Activated CD4-positive, alpha-beta T cell treated with anti-CD3 and anti-CD28 coated beads, Interleukin-2, amount 10 ng/mL, durations not matched to agents 7 days and 5 days (primary cell): ENCODE measurements at regions not wholly inside any gene's neighbourhood (a gene's known extent, or its start where the extent isn't known, plus 50 kb on each side); places are given as distances from the start of the nearest gene placed in this dataset.

Experiments used
- CTCF ChIA-PET: fragments of 350-600 bp; sonication (Branson Sonifier 250); formaldehyde crosslinking; loops from one replicate; lab custom pipeline; 2021; ENCODE audit warnings: antibody characterized with exemption; lab: Charles Lee
- POLR2A ChIA-PET: fragments of 350-600 bp; sonication (Branson Sonifier 250); formaldehyde crosslinking; loops from one replicate; lab custom pipeline; 2021; ENCODE audit warnings: antibody characterized with exemption; lab: Charles Lee
- DNase-seq: peaks from one replicate; pipeline ENCODE4 v3.0.0-alpha.2; 2020
- H3K27ac Mint-ChIP-seq: one replicate; pipeline ENCODE4 v1.8.0; 2021; ENCODE audit warnings: mild to moderate bottlenecking, moderate library complexity, mixed read lengths
- H3K27me3 Mint-ChIP-seq: one replicate; pipeline ENCODE4 v1.8.0; 2021; ENCODE audit warnings: mixed read lengths
- H3K36me3 Mint-ChIP-seq: one replicate; pipeline ENCODE4 v1.8.0; 2021; ENCODE audit warnings: low read depth, mixed read lengths
- H3K4me1 Mint-ChIP-seq: one replicate; pipeline ENCODE4 v1.8.0; 2021; ENCODE audit warnings: mixed read lengths
- H3K4me3 Mint-ChIP-seq: one replicate; pipeline ENCODE4 v1.8.0; 2021; ENCODE audit warnings: mild to moderate bottlenecking, moderate library complexity, mixed read lengths
- H3K9me3 Mint-ChIP-seq: one replicate; pipeline ENCODE4 v1.8.0; 2021; ENCODE audit warnings: mixed read lengths

DNA sequence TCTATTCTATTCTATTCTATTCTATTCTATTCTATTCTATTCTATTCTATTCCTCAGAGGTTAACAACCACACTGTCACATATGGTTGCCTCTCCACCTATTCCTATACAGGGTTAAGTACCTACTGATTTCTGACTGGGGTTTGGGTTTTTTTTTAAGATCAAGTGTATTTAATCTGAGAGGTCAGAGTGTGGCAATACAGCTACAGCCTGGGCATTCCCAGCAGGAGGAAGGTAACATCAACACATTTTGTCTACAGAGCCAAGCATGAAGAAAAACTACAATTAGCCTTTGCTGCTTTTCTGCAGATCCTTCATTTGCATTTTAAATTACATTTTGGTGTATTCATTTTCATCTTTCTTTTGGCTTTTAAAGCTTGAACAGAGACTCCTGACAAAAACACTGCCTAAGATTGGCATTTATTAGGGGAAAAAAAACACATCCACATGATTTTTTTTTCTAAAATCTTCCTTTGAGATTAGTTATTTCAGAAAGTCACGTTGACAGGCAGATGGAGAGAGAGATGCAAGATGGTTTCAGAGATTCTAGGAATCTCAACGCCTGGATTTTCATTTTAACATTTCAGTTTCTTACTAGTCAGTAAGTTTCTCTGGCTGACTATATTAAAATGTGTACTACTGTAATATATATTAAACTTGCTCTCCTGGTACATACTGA is 255.9 kb upstream of the TET2 start:
- Mint-ChIP-seq H3K4me3 (no peak overlapping the region), H3K27me3 (peaks cover 13% of the 10 kb centered on the region), H3K4me1 (peaks cover 5% of the 10 kb centered on the region), H3K9me3 (peaks cover 6% of the 10 kb centered on the region), H3K36me3 (no peaks in the 10 kb centered on the region), H3K27ac (no peak overlapping the region)
- no peak for DNase-seq
- POLR2A ChIA-PET: no interaction called here
- CTCF ChIA-PET: interaction anchor here (0.6 kb wide), 1 partner anchor 13 kb away, joined by 3 read pairs; no protein-coding TSS in a partner anchor

GRCh38 chr4:104896660-104897645 is 249.7 kb upstream of the TET2 start:
- H3K27ac Mint-ChIP-seq: no peak overlapping the region
- CTCF ChIA-PET: no interaction called here
- no peaks in the 10 kb centered on the region for H3K36me3 Mint-ChIP-seq
- H3K4me3 Mint-ChIP-seq: no peak overlapping the region
- POLR2A ChIA-PET: no interaction called here
- DNase-seq: no peak
- peaks cover 15% of the 10 kb centered on the region for H3K9me3 Mint-ChIP-seq
- H3K27me3 Mint-ChIP-seq: peaks cover 9% of the 10 kb centered on the region
- H3K4me1 Mint-ChIP-seq: no peaks in the 10 kb centered on the region

DNA sequence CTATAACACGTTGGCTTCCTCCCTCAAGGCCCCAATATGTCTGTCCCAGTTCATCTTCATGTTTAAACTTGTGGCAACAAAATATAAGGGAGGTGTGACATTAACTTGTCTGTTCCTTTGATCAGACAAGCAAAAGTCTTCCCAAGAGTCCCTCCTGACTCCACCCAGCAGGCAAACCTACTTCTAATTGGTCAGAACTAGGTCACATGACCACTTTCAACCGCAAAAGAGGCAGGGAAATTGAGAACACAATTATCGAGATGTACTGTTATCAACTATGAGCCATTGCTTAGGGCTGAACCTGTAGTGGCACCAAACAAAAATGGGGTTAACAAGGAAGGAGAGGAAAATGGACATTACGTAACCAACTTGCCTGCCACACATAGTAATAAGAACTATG is 246.8 kb upstream of the TET2 start:
- no peak for DNase-seq
- POLR2A ChIA-PET: no interaction called here
- Mint-ChIP-seq H3K36me3 (no peaks in the 10 kb centered on the region), H3K9me3 (peaks cover 9% of the 10 kb centered on the region), H3K27ac (no peak overlapping the region), H3K27me3 (peaks cover 5% of the 10 kb centered on the region), H3K4me3 (no peak overlapping the region), H3K4me1 (peaks cover 4% of the 10 kb centered on the region)
- CTCF ChIA-PET: no interaction called here

GRCh38 chr4:104901438-104901837 is 245.2 kb upstream of the TET2 start:
- Mint-ChIP-seq H3K9me3 (peaks cover 12% of the 10 kb centered on the region), H3K27me3 (peaks cover 14% of the 10 kb centered on the region), H3K27ac (no peak overlapping the region), H3K36me3 (no peaks in the 10 kb centered on the region), H3K4me3 (no peak overlapping the region), H3K4me1 (peaks cover 4% of the 10 kb centered on the region)
- POLR2A ChIA-PET: no interaction called here
- CTCF ChIA-PET: no interaction called here
- DNase-seq: no peak

DNA sequence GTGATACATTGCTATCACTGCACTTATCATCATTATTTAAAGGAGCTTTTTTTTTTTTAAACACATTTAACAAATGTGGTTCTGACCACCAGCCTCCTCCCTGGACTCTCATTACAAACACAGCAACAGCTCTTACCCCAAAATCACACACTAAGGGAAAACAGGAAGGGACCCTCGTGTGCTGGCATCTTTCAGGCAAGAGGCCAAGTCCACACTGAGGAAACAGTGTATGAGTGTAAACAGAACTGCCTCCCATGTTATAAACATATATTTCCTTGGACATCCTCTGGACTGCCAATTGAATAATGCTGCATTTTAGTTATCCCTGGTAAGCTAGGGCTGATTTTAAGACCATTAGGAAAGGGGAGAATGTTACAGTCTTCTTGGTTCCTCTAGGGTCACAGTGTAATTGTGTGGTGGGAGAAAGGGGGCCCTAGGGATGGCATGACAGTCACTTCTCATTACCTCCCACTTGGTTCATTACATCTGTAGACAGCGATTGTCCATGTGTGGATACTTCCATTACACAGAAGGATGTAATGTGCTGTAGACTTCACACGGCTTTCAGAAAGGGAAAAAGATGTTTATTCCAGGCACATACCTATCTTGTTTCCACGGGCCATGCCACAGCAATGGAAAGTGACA is 244.6 kb upstream of the TET2 start:
- ChIA-PET CTCF (no interaction called here), POLR2A (no interaction called here)
- Mint-ChIP-seq H3K27me3 (peaks cover 20% of the 10 kb centered on the region), H3K27ac (no peak overlapping the region), H3K4me1 (peaks cover 4% of the 10 kb centered on the region), H3K9me3 (peaks cover 12% of the 10 kb centered on the region), H3K4me3 (no peak overlapping the region), H3K36me3 (no peaks in the 10 kb centered on the region)
- DNase-seq: no peak

DNA sequence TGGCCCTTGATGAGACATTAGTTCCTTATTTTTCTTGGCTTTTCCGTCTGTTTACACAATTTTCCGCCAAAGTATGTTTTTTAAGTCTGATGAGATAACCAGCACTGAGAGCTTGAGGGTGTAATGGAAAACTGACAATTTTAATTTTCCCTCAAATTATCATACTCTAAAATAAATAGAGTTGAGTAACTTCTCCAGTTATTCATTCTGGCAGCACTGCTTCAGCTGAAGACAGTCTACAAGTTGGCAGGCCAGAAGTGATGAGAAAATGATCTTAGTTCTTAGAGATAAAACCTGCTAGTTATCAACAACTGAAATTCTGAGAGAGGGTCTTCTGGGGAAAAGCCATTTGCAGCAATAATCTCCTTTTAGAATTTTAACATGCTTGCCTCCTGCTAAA is 241.6 kb upstream of the TET2 start:
- H3K4me1 Mint-ChIP-seq: peaks cover 4% of the 10 kb centered on the region
- peaks cover 28% of the 10 kb centered on the region for H3K27me3 Mint-ChIP-seq
- H3K36me3 Mint-ChIP-seq: no peaks in the 10 kb centered on the region
- H3K9me3 Mint-ChIP-seq: peaks cover 3% of the 10 kb centered on the region
- no peak overlapping the region for H3K4me3 Mint-ChIP-seq
- POLR2A ChIA-PET: no interaction called here
- CTCF ChIA-PET: no interaction called here
- no peak overlapping the region for H3K27ac Mint-ChIP-seq
- DNase-seq: no peak

DNA sequence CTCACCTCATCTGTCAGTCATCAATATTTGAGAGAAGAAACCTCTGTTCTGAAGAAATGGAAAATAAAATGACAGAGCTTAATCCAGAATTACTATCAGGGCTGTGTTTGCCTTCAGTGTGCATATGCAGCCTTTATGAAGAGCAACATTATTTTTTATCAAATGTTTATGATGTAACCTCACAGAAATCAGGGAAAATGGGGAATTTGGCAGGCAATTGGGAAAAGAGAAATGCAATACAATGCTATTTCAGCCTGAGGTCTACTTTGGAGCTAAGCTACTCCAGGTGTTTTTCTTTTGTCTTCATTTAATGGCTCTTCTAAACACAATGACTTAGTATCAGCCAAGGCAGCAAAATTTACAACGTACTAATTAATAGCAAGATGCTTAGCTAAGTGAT is 241.1 kb upstream of the TET2 start:
- no peak overlapping the region for H3K27ac Mint-ChIP-seq
- no peak for DNase-seq
- peaks cover 29% of the 10 kb centered on the region for H3K27me3 Mint-ChIP-seq
- ChIA-PET CTCF (no interaction called here), POLR2A (no interaction called here)
- no peak overlapping the region for H3K4me3 Mint-ChIP-seq
- peaks cover 4% of the 10 kb centered on the region for H3K4me1 Mint-ChIP-seq
- H3K36me3 Mint-ChIP-seq: no peaks in the 10 kb centered on the region
- H3K9me3 Mint-ChIP-seq: peaks cover 3% of the 10 kb centered on the region

DNA sequence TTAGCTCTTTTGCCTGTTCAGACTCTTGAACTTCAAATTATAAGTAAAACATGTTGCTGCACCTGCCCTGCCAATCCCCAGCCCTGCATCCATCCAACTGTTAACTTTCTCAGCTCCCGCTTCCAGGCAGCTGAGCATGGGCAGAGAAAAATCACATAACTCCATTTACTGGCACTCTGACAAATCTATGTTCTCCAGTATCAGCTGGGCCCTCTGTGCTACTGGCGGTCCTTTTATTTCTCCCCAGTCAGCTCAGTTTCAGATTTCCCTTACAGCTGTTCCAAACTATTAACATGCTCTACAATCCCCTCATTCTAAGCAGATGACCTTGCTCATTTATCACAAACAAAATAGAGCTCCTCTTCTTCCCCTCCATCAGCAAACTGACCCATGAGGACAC is 240.4 kb upstream of the TET2 start:
- Mint-ChIP-seq H3K27ac (no peak overlapping the region), H3K9me3 (peaks cover 3% of the 10 kb centered on the region), H3K4me3 (no peak overlapping the region), H3K36me3 (no peaks in the 10 kb centered on the region), H3K4me1 (peaks cover 4% of the 10 kb centered on the region), H3K27me3 (peaks cover 33% of the 10 kb centered on the region)
- ChIA-PET POLR2A (no interaction called here), CTCF (no interaction called here)
- no peak for DNase-seq

GRCh38 chr4:104907074-104907649 is 239.5 kb upstream of the TET2 start:
- Mint-ChIP-seq H3K36me3 (no peaks in the 10 kb centered on the region), H3K27me3 (peaks cover 35% of the 10 kb centered on the region), H3K4me1 (peaks cover 4% of the 10 kb centered on the region), H3K27ac (no peak overlapping the region), H3K9me3 (peaks cover 3% of the 10 kb centered on the region), H3K4me3 (no peak overlapping the region)
- ChIA-PET POLR2A (no interaction called here), CTCF (no interaction called here)
- no peak for DNase-seq

DNA sequence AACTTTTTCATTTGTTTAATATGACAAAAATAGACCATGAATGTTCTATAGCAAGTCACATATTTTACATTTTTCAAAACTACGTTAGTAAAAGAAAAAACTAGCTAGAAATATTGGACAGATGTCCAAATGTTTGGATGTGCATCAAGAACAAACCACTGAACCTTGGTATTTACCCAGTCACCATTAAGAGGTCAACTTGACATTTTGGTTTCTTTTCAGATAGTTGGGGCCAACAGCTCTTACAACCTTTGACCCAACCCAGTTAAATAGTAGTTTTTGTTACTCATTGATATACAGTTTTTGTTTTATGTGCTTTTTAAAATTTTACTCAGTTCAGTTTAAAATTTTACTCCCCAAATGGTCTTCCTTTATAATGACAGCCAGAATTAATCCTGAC is 238.7 kb upstream of the TET2 start:
- Mint-ChIP-seq H3K4me1 (peaks cover 4% of the 10 kb centered on the region), H3K27ac (no peak overlapping the region), H3K27me3 (peaks cover 35% of the 10 kb centered on the region), H3K9me3 (peaks cover 3% of the 10 kb centered on the region), H3K4me3 (no peak overlapping the region), H3K36me3 (no peaks in the 10 kb centered on the region)
- POLR2A ChIA-PET: no interaction called here
- CTCF ChIA-PET: interaction anchor here (1.0 to 1.1 kb wide), 2 partner anchors 12 to 15 kb away, joined by 3 read pairs; no protein-coding TSS in a partner anchor
- DNase-seq: no peak

- POLR2A ChIA-PET: no interaction called here
- CTCF ChIA-PET: interaction anchor here (1.1 kb wide), 1 partner anchor 11 kb away, joined by 3 read pairs; no protein-coding TSS in a partner anchor
- DNase-seq: no peak
Observed at GRCh38 chr4:104909376-104909775, 237.3 kb upstream of the TET2 start.

DNA sequence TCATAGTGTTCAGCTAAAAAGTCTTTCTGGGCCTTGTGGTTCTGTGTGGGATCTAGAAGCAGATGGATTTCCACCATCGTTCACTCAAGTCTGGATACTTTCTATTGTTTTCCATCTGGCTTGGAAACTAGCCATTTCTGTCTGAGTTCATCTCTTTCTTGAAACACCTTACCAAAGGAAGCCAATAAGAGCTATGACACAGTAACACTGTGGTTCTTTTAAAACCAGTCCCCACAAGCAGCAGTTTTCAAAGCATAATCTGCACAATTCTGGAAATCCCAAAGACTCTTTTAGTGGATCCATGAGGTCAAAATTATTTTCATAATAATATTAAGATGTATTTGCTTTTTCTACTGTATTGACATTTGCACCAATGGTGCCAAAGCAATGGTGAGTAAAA is 234.2 kb upstream of the TET2 start:
- no peak overlapping the region for H3K27ac Mint-ChIP-seq
- peaks cover 18% of the 10 kb centered on the region for H3K27me3 Mint-ChIP-seq
- H3K36me3 Mint-ChIP-seq: no peaks in the 10 kb centered on the region
- H3K4me1 Mint-ChIP-seq: no peaks in the 10 kb centered on the region
- CTCF ChIA-PET: no interaction called here
- POLR2A ChIA-PET: no interaction called here
- no peak overlapping the region for H3K4me3 Mint-ChIP-seq
- DNase-seq: no peak
- H3K9me3 Mint-ChIP-seq: no peaks in the 10 kb centered on the region

More at GRCh38 chr4:104909376-104909775, 237.3 kb upstream of the TET2 start:
- H3K4me1 Mint-ChIP-seq: no peaks in the 10 kb centered on the region
- H3K27ac Mint-ChIP-seq: no peak overlapping the region
- H3K27me3 Mint-ChIP-seq: peaks cover 35% of the 10 kb centered on the region
- H3K36me3 Mint-ChIP-seq: no peaks in the 10 kb centered on the region
- H3K9me3 Mint-ChIP-seq: peaks cover 3% of the 10 kb centered on the region
- no peak overlapping the region for H3K4me3 Mint-ChIP-seq
